GM20000 (cell line): ENCODE measurements at regions not wholly inside any gene's neighbourhood (a gene's known extent, or its start where the extent isn't known, plus 50 kb on each side); places are given as distances from the start of the nearest gene placed in this dataset.

Experiments
- DNase-seq: peaks from one replicate; pipeline ENCODE4 v3.0.0; 2012; ENCODE audit warnings: low spot score
- CTCF ChIP-seq: IDR thresholded peaks from 2 replicates; pipeline ENCODE4 v1.5.1; 2012; ENCODE audit warnings: mild to moderate bottlenecking, control low read depth; ENCODE audit errors: extremely low read depth, missing control alignments

GRCh38 chr12:108449478-108449877 is 65.6 kb upstream of the FICD start:
- DNase-seq = no peak
- no peak for TF ChIP-seq CTCF

GRCh38 chr12:108448246-108448645 is 66.8 kb upstream of the FICD start:
- TF ChIP-seq CTCF = no peak
- no peak for DNase-seq

- no peak for DNase-seq
Measured at GRCh38 chr12:108447168-108447832, 67.8 kb upstream of the FICD start.

GRCh38 chr12:108446766-108447165 is 68.3 kb upstream of the FICD start:
- no peak for TF ChIP-seq CTCF
- no peak for DNase-seq

More at GRCh38 chr12:108447168-108447832, 67.8 kb upstream of the FICD start:
- no peak for TF ChIP-seq CTCF

- no peak for DNase-seq
Measured at GRCh38 chr12:108442910-108443309, 72.2 kb upstream of the FICD start.

GRCh38 chr12:108442067-108442466 is 73.0 kb upstream of the FICD start:
- no peak for TF ChIP-seq CTCF
- no peak for DNase-seq

More at GRCh38 chr12:108442910-108443309, 72.2 kb upstream of the FICD start:
- TF ChIP-seq CTCF = no peak

GRCh38 chr12:108441549-108441948 is 73.5 kb upstream of the FICD start:
- no peak for TF ChIP-seq CTCF
- DNase-seq = no peak
